HK-2 (cell line): ENCODE measurements at regions not wholly inside any gene's neighbourhood (a gene's known extent, or its start where the extent isn't known, plus 50 kb on each side); places are given as distances from the start of the nearest gene placed in this dataset.
"Not testable (repeated sequence)": the region's sequence is repeated elsewhere in the genome, so short reads cannot be mapped to it uniquely, and the experiment has no call there.

Experiments
- DNase-seq: peaks from one replicate; pipeline ENCODE4 v3.0.0-alpha.2; 2018; ENCODE audit not compliant: unreplicated experiment

- no peak for DNase-seq
Measured at GRCh38 chr2:176763851-176764404, 448.7 kb upstream of the HNRNPA3 start.

- DNase-seq, result no peak
Measured at GRCh38 chr2:176764921-176765320, 447.7 kb upstream of the HNRNPA3 start.

GRCh38 chr2:176766005-176766404, 446.6 kb upstream of the HNRNPA3 start:
- DNase-seq, result no peak

- no peak for DNase-seq
Measured at GRCh38 chr2:176768185-176768584, 444.4 kb upstream of the HNRNPA3 start.

DNA sequence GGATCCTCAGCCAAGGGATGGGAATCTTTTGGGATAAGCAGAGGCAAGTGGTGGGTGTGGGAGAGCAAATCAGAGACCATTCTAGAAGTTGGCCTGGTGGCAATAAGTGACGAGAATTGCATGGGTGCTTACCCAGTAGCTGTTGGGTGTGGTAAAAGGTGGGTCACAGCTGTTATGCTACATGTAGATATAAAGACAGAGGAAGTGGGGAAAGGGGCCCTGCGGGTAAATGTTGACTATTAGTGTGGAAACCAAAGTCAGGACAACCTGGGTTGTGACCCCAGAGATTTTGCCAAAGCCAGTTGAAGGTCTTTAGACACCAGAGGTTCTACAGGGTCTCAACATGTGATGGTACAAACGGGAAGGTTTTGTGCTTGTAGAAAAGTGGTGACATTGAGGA, 443.6 kb upstream of the HNRNPA3 start:
- no peak for DNase-seq

DNA sequence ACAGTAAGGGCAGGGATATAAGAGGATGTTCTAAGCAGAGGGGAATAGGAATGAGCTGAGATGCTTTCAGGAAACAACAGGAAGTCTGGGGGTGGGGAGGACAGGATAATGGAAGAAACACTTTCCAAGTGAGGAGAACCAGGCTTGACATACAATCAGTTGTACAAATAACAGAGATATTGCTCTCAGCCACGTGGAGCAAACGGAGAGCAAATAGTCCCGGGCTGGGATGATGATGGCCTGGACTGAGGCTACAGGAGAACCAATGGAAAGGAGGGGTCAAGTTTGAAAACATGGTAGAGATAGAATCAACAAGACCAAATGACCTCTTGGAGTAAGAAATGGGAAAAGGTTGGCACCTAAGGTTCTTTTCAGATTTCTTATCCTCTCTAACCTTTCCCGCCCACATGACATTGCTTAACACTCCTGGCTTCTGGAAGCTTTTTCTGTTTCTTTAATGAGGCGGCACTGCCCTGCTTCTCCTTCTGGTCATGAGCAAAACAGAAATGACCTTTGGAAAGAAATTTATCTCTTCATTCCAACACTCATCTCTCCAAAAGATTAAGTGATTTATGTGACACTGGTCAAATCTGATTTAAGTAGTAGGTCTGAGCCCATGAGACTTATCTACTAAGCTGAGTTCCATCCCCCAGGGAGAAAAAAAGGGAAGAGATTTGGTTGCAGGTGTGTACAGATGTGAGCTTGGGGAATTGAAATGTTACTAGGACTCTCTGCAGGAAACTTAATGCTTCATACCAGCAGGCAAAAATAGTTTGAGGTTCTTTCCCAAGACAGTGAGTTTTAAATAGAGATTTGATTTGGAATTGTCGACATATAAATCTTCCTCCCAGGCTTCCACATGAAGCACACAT, 442.9 kb upstream of the HNRNPA3 start:
- no peak for DNase-seq

GRCh38 chr2:176772816-176773215, 439.8 kb upstream of the HNRNPA3 start:
- DNase-seq, result no peak

DNA sequence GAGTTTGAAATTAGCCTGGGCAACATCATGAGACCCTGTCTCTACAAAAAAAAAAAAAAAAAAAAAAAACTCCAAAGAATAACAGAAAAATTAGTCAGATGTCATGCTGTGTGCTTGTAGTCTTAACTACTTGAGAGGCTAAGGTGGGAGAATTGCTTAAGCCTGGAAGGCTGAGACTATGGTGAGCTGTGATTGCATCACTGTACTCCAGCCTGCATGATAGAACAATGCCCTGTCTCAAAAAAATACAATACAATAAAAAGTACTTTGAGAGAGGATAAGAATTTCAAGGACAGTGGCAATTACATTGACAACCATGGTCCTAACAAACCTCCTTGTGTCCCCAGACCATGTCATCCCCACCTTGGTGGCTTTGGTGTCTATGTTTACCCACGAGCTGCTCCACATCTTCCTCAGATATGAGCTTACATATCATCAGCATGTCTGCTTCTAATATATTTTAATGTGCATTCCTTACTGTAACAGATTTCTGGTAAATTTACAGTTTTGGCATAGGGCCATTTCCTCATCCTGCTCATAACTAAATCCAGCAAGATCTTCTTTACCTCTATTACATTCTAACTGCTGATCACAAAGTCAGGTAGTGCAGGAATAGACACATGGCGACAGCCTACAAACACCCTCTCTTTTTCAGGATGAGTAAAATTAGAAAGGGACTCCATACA, 437.7 kb upstream of the HNRNPA3 start:
- DNase-seq, result no peak

DNA sequence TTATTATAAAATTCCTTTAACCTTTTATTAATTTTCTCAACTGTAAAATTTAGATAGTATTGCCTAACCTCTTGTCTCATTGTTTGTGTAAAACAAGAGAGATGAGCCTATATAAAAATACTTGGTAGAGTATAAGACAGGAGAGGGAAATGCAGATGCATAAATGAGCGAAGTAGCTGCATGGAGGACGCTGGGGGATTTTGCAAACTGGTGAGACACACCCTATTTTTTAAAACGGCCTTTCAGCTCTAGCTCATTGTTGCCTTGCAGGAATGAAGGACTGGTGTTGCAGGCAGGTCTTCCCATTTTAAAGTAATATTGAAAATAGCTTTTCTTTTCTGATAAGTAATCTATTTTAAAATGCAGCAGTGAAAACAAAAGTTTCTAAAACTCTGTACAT, 435.3 kb upstream of the HNRNPA3 start:
- DNase-seq, result no peak

DNA sequence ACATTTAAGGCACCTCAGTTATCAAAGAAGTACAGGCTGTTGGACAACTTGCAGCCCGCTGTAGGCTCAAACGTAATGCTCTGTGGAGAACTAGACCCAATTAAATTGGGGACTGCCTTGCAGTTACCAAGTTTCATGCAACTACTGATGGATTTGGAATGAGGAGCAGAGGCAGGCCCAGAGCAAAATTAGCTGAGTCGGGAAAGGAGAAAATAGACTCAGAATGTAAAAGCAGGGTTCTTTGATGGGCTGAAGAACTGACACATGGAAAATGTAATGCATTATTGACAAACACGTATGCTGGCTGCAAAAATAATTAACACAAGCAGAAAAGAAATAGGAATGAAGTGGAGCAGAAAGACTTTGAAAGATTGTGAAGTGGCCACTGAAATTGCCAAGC, 432.7 kb upstream of the HNRNPA3 start:
- no peak for DNase-seq

GRCh38 chr2:176780348-176780747, 432.2 kb upstream of the HNRNPA3 start:
- DNase-seq, result no peak

GRCh38 chr2:176781570-176782217, 430.9 kb upstream of the HNRNPA3 start:
- no peak for DNase-seq

GRCh38 chr2:176784633-176785200, 427.9 kb upstream of the HNRNPA3 start:
- DNase-seq, result no peak

- DNase-seq, result no peak
Measured at GRCh38 chr2:176789751-176790150, 422.8 kb upstream of the HNRNPA3 start.

- DNase-seq, result no peak
Measured at GRCh38 chr2:176790468-176790867, 422.1 kb upstream of the HNRNPA3 start.

- DNase-seq, result no peak
Measured at GRCh38 chr2:176793792-176794191, 418.8 kb upstream of the HNRNPA3 start.

- DNase-seq, result no peak
Measured at GRCh38 chr2:176794392-176794791, 418.2 kb upstream of the HNRNPA3 start.

- DNase-seq, result no peak
Measured at GRCh38 chr2:176795823-176796222, 416.8 kb upstream of the HNRNPA3 start.

GRCh38 chr2:176796677-176797076, 415.9 kb upstream of the HNRNPA3 start:
- DNase-seq, result not testable (repeated sequence)

DNA sequence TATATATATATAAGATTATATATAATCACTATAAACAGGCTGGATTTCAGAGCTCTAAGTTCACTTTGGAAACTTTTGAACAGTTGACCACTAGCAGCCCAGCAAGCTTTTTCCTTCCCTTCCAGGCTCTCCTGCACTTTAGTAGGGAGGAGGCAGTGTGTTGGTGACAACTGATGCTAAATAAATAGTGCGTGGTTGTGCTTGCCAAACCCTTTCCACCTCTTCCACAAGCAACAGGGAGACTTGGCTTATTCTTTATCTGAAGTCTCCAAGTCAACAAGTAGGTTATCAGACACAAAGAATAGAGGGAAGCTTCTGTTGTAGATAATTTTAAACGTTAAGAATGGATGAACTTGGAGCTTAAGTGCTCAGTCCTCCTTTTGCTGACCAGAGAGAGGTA, 408.2 kb upstream of the HNRNPA3 start:
- DNase-seq, result no peak

DNA sequence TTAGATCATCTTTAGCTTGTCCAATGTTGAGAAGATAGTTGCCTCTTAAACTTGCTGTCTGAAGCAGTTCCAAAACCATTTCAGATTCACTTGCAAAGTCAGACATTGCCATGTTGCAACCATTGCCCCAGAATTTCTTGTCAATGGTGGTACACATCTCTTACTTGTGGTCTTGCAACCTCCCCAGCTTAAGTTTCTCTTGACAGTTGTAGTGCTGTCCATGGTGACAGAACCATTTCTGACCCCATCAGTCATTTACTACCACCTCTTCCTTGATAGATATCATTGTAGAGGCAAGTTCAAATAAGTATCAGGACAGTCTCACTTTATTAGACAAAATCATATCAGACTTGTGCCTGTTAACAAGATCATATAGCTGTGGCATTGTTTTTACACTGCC, 407.2 kb upstream of the HNRNPA3 start:
- DNase-seq, result no peak

DNA sequence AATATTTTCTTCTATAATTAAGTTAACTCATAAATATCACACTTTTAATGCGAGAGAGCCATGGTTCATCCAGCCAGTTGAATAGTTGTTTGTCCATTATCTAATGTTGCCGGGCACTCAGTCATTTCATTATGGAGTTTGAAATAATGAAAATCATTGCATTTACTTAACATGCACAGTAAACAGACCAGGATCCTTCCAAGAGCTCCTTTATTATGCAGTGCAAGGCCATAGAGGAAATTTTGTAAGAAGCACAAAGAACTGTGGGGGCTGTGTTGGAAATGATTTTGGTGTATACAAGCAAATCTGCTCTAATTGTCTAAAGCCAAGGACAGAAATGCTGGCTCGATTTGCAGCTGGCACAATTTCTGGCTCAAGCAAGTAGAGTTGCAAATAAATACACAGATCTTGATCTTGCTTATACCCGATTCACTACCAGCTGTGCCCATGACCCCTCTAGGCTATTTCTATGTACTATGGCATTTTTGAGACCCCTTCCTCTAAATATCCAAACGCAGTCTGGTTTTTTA, 400.3 kb upstream of the HNRNPA3 start:
- DNase-seq, result no peak
